H1 (cell line): ENCODE measurements at regions not wholly inside any gene's neighbourhood (a gene's known extent, or its start where the extent isn't known, plus 50 kb on each side); places are given as distances from the start of the nearest gene placed in this dataset.

Source experiments
- CTCF ChIA-PET: fragments of 300-600 bp; sonication (Branson Sonifier 250); formaldehyde crosslinking; loops from one replicate; lab custom pipeline; 2021; ENCODE audit not compliant: partially characterized antibody; lab: Charles Lee
- POLR2A ChIA-PET: fragments of 300-600 bp; sonication (Branson Sonifier 250); formaldehyde crosslinking; loops from one replicate; lab custom pipeline; 2021; ENCODE audit warnings: inconsistent platforms; ENCODE audit not compliant: partially characterized antibody; lab: Charles Lee
- DNase-seq, 2 experiments: peaks; one replicate each; pipeline versions ENCODE4 v3.0.0 to v3.0.0-alpha.2; 2010 to 2022; ENCODE audit warnings: low spot score in 2 of 2, low read depth in 1 of 2, mixed read lengths in 1 of 2
- FAIRE-seq: peaks from 2 replicates; lab custom pipeline; 2011; peaks lifted over from hg19 to GRCh38; lab: Jason Lieb, UNC
- H2AFZ ChIP-seq: 2 replicates; pipeline ENCODE4 v1.8.1; 2012; ENCODE audit warnings: low read length, inconsistent platforms
- H2AK5ac ChIP-seq: 2 replicates; pipeline ENCODE4 v1.6.1; 2013; ENCODE audit warnings: low read depth, low read length
- H2BK120ac ChIP-seq: replicated peaks from 2 replicates; pipeline ENCODE3; 2013; ENCODE audit warnings: low read depth, low read length, inconsistent platforms
- H2BK12ac ChIP-seq: 2 replicates; pipeline ENCODE4 v1.6.1; 2013; ENCODE audit warnings: low read depth, low read length
- H2BK15ac ChIP-seq: 2 replicates; pipeline ENCODE4 v1.6.1; 2013; ENCODE audit warnings: low read length
- H2BK20ac ChIP-seq: 2 replicates; pipeline ENCODE4 v1.6.1; 2013; ENCODE audit warnings: low read length
- H2BK5ac ChIP-seq: 2 replicates; pipeline ENCODE4 v1.6.1; 2013; ENCODE audit warnings: low read depth, low read length
- H3K14ac ChIP-seq: 2 replicates; pipeline ENCODE4 v1.6.1; 2013; ENCODE audit warnings: inconsistent platforms; ENCODE audit not compliant: insufficient read length
- H3K18ac ChIP-seq: 2 replicates; pipeline ENCODE4 v1.6.1; 2013; ENCODE audit warnings: low read length; ENCODE audit errors: extremely low read depth
- H3K23ac ChIP-seq: 2 replicates; pipeline ENCODE4 v1.6.1; 2013; ENCODE audit warnings: inconsistent platforms; ENCODE audit not compliant: insufficient read length
- H3K23me2 ChIP-seq: 2 replicates; pipeline ENCODE4 v1.6.1; 2013; ENCODE audit warnings: low read depth, low read length
- H3K27ac ChIP-seq: 2 replicates; pipeline ENCODE4 v1.6.1; 2011; ENCODE audit warnings: low read depth, low read length, inconsistent platforms
- H3K27me3 ChIP-seq, 4 experiments: replicated peaks in 1 of 4; 1 replicate in 1 of 4; 2 replicates in 3 of 4; pipeline versions ENCODE4 v1.6.1 to v1.8.1; 2011 to 2013; ENCODE audit warnings: low read length in 3 of 4, mild to moderate bottlenecking in 3 of 4, inconsistent platforms in 2 of 4, mixed read lengths in 2 of 4, moderate library complexity in 1 of 4; ENCODE audit not compliant: control insufficient read depth in 3 of 4, insufficient read depth in 3 of 4; ENCODE audit errors: extremely low read depth in 1 of 4
- H3K36me3 ChIP-seq, 4 experiments: 2 replicates each; pipeline versions ENCODE4 v1.6.1 to v1.8.1; 2011 to 2013; ENCODE audit warnings: mild to moderate bottlenecking in 4 of 4, low read length in 3 of 4, moderate library complexity in 2 of 4, control low read depth in 1 of 4, inconsistent platforms in 1 of 4; ENCODE audit not compliant: insufficient read depth in 4 of 4, control insufficient read depth in 2 of 4
- H3K4ac ChIP-seq: replicated peaks from 2 replicates; pipeline ENCODE3; 2013; ENCODE audit warnings: low read length, low read depth, mixed read lengths, inconsistent platforms; ENCODE audit not compliant: insufficient read length
- H3K4me1 ChIP-seq, 4 experiments: replicated peaks in 1 of 4; 1 replicate in 1 of 4; 2 replicates in 3 of 4; pipeline versions ENCODE4 v1.6.1 to v1.8.1; 2011 to 2013; ENCODE audit warnings: low read length in 3 of 4, inconsistent platforms in 2 of 4, mixed read lengths in 1 of 4; ENCODE audit not compliant: insufficient read depth in 4 of 4, control insufficient read depth in 3 of 4
- H3K4me2 ChIP-seq, 2 experiments: 2 replicates each; pipeline versions ENCODE4 v1.6.1 to v1.8.1; 2011 to 2013; ENCODE audit warnings: low read depth in 2 of 2, low read length in 2 of 2, control low read depth in 1 of 2, inconsistent platforms in 1 of 2, mild to moderate bottlenecking in 1 of 2; ENCODE audit not compliant: insufficient read depth in 1 of 2
- H3K4me3 ChIP-seq, 4 experiments: fragments of 200-600, 300-600 bp in 1 of 4; sonication (generic), shearing (Covaris generic), sonication (Bioruptor Twin) in 1 of 4; 2 replicates each; pipeline versions ENCODE4 v1.5.1 to v1.8.1; 2011 to 2016; ENCODE audit warnings: low read length in 4 of 4, low read depth in 3 of 4, control low read depth in 2 of 4, inconsistent platforms in 2 of 4, mild to moderate bottlenecking in 2 of 4, mixed read lengths in 1 of 4, moderate library complexity in 1 of 4; ENCODE audit not compliant: insufficient read depth in 2 of 4; ENCODE audit errors: extremely low read depth in 1 of 4
- H3K56ac ChIP-seq: replicated peaks from 2 replicates; pipeline ENCODE3; 2013; ENCODE audit warnings: low read depth, mild to moderate bottlenecking, mixed read lengths, low read length, inconsistent platforms; ENCODE audit not compliant: insufficient read length
- H3K79me1 ChIP-seq: 2 replicates; pipeline ENCODE4 v1.6.1; 2013; ENCODE audit warnings: low read depth, low read length, control low read depth
- H3K79me2 ChIP-seq, 2 experiments: 2 replicates each; pipeline versions ENCODE4 v1.6.1 to v1.8.1; 2012 to 2013; ENCODE audit warnings: low read length in 2 of 2, mild to moderate bottlenecking in 2 of 2, inconsistent platforms in 1 of 2; ENCODE audit not compliant: insufficient read depth in 2 of 2, control insufficient read depth in 1 of 2
- H3K9ac ChIP-seq, 4 experiments: replicated peaks in 1 of 4; 1 replicate in 1 of 4; 2 replicates in 3 of 4; pipeline versions ENCODE4 v1.6.1 to v1.8.1; 2011 to 2013; ENCODE audit warnings: low read depth in 3 of 4, low read length in 3 of 4, control low read depth in 2 of 4, mild to moderate bottlenecking in 2 of 4, moderate library complexity in 2 of 4, inconsistent platforms in 1 of 4; ENCODE audit errors: extremely low read depth in 1 of 4
- H3K9me3 ChIP-seq, 2 experiments: 2 replicates each; pipeline versions ENCODE4 v1.6.1 to v1.8.1; 2012 to 2013; ENCODE audit warnings: mild to moderate bottlenecking in 2 of 2, moderate library complexity in 2 of 2, control low read depth in 1 of 2, inconsistent platforms in 1 of 2, low read depth in 1 of 2, low read length in 1 of 2, mixed read lengths in 1 of 2; ENCODE audit not compliant: insufficient read depth in 2 of 2
- H4K20me1 ChIP-seq, 2 experiments: replicated peaks in 1 of 2; 2 replicates each; pipeline versions ENCODE3 to v1.8.1; 2011 to 2013; ENCODE audit warnings: inconsistent platforms in 2 of 2, low read length in 2 of 2, mild to moderate bottlenecking in 1 of 2; ENCODE audit not compliant: insufficient read depth in 2 of 2, control insufficient read depth in 1 of 2
- H4K5ac ChIP-seq: 2 replicates; pipeline ENCODE4 v1.6.1; 2013; ENCODE audit warnings: low read length, low read depth, mixed read lengths, inconsistent platforms; ENCODE audit not compliant: insufficient read length
- H4K8ac ChIP-seq: 2 replicates; pipeline ENCODE4 v1.8.0; 2013; ENCODE audit warnings: mild to moderate bottlenecking, moderate library complexity, low read length, inconsistent platforms; ENCODE audit not compliant: insufficient read depth; ENCODE audit errors: extremely low read depth
- H4K91ac ChIP-seq: replicated peaks from 2 replicates; pipeline ENCODE3; 2013; ENCODE audit warnings: low read length, mixed read lengths, inconsistent platforms; ENCODE audit not compliant: insufficient read length
- EGR1 ChIP-seq: IDR thresholded peaks from 2 replicates; pipeline ENCODE4 v1.6.1; 2011; ENCODE audit warnings: low read depth, low read length, borderline replicate concordance
- EP300 ChIP-seq, 2 experiments: IDR thresholded peaks; 1 replicate in 1 of 2; 2 replicates in 1 of 2; pipeline ENCODE4 v1.6.1; 2011 to 2012; ENCODE audit warnings: low read depth in 2 of 2, low read length in 2 of 2, mild to moderate bottlenecking in 2 of 2, borderline replicate concordance in 1 of 2, inconsistent platforms in 1 of 2, moderate library complexity in 1 of 2
- KDM1A ChIP-seq: fragments of 200-600, 300-600 bp; sonication (generic); IDR thresholded peaks from 2 replicates; pipeline ENCODE4 v1.7.1; 2016; ENCODE audit warnings: mild to moderate bottlenecking, low read length, borderline replicate concordance
- WGBS, 2 experiments: shearing (Covaris generic) in 1 of 2; methylation state at CpG; one replicate each; pipeline versions ENCODE4 v1.1.6 to v1.1.7; 2013 to 2015; ENCODE audit warnings: low lambda C conversion rate in 2 of 2, mixed read lengths in 2 of 2, inconsistent platforms in 1 of 2, low coverage in 1 of 2, missing lambda C conversion rate in 1 of 2; ENCODE audit not compliant: insufficient replicate concordance in 2 of 2, insufficient coverage in 1 of 2, insufficient read length in 1 of 2; ENCODE audit errors: extremely low coverage in 1 of 2, missing lambda C conversion rate in 1 of 2; 5-methylcytosine and 5-hydroxymethylcytosine counted together

- Histone ChIP-seq H2BK20ac (peak overlapping the region; percentile 17; the same call in 1 of the 2 replicates), H4K5ac (no peak overlapping the region), H3K36me3 (no peaks in the 10 kb centered on the region), H2BK15ac (no peak overlapping the region), H3K14ac (no peak overlapping the region), H2BK5ac (no peak overlapping the region), H3K9me3 (no peaks in the 10 kb centered on the region), H3K23me2 (no peaks in the 10 kb centered on the region), H4K91ac (no peak overlapping the region), H2BK120ac (no peak overlapping the region), H3K4ac (no peak overlapping the region), H2AFZ (no peak overlapping the region), H2BK12ac (peak overlapping the region; percentile 22; the same call in 1 of the 2 replicates), H2AK5ac (no peak overlapping the region), H3K79me1 (no peaks in the 10 kb centered on the region), H4K20me1 (no peaks in the 10 kb centered on the region), H3K23ac (no peak overlapping the region), H3K27me3 (no peaks in the 10 kb centered on the region), H3K4me3 (no peak overlapping the region), H4K8ac (no peak overlapping the region), H3K9ac (no peak overlapping the region), H3K4me2 (no peak overlapping the region), H3K18ac (no peak overlapping the region), H3K56ac (no peak overlapping the region), H3K79me2 (no peaks in the 10 kb centered on the region), H3K27ac (no peak overlapping the region), H3K4me1 (peaks cover 0 to 8% (median 5%) of the 10 kb centered on the region in 4 experiments; a peak in 6 of 7 replicates)
- TF ChIP-seq EP300 (IDR thresholded peaks at IDR 0.05; ENCODE audit: borderline replicate concordance in 1 of 2, low read depth in 2 of 2, low read length in 2 of 2): peak in 1 of 2 experiments; percentile 56; a peak in 1 of 3 replicates
- peak; percentile 77 for TF ChIP-seq KDM1A
- TF ChIP-seq EGR1: no peak
- no peak for FAIRE-seq
- WGBS, 2 experiments: 77% methylated on average over 16 of the region's 16 CpGs; no CpG with 5 or more reads in 1 of the 2 experiments
- DNase-seq: no peak
- ChIA-PET CTCF (no interaction called here), POLR2A (no interaction called here)
Measured at GRCh38 chr2:8224347-8225190, 457.3 kb upstream of the ID2 start.
